ENCODE measurements at regions not wholly inside any gene's neighbourhood (a gene's known extent, or its start where the extent isn't known, plus 50 kb on each side); places are given as distances from the start of the nearest gene placed in this dataset.

- no peak for TF ChIP-seq CTCF (IDR thresholded peaks at IDR 0.05; ENCODE audit: low read depth, low read length, missing control alignments)
- no peak overlapping the region for H3K4me3 ChIP-seq (replicated peaks; ENCODE audit: low read depth, low read length)
- no peak for DNase-seq (ENCODE audit: extremely low read depth, low read depth)
Measured at GRCh38 chr7:42627626-42628025, 284.2 kb downstream of the C7orf25 start.

GRCh38 chr7:42627101-42627500, 284.8 kb downstream of the C7orf25 start:
- no peak for TF ChIP-seq CTCF (IDR thresholded peaks at IDR 0.05; ENCODE audit: low read depth, low read length, missing control alignments)
- no peak overlapping the region for H3K4me3 ChIP-seq (replicated peaks; ENCODE audit: low read depth, low read length)
- no peak for DNase-seq (ENCODE audit: extremely low read depth, low read depth)

- DNase-seq (ENCODE audit: extremely low read depth, low read depth): no peak
- TF ChIP-seq CTCF (IDR thresholded peaks at IDR 0.05; ENCODE audit: low read depth, low read length, missing control alignments): no peak
Measured at GRCh38 chr7:42625421-42625820, 286.4 kb downstream of the C7orf25 start.

GRCh38 chr7:42624471-42624870, 287.4 kb downstream of the C7orf25 start:
- TF ChIP-seq CTCF (IDR thresholded peaks at IDR 0.05; ENCODE audit: low read depth, low read length, missing control alignments): no peak
- no peak for DNase-seq (ENCODE audit: extremely low read depth, low read depth)

More at GRCh38 chr7:42625421-42625820, 286.4 kb downstream of the C7orf25 start:
- H3K4me3 ChIP-seq (replicated peaks; ENCODE audit: low read depth, low read length): no peak overlapping the region

GRCh38 chr7:42621543-42622219, 290.2 kb downstream of the C7orf25 start:
- no peak for TF ChIP-seq CTCF (IDR thresholded peaks at IDR 0.05; ENCODE audit: low read depth, low read length, missing control alignments)
- no peak for DNase-seq (ENCODE audit: extremely low read depth, low read depth)
- no peak overlapping the region for H3K4me3 ChIP-seq (replicated peaks; ENCODE audit: low read depth, low read length)

More at GRCh38 chr7:42624471-42624870, 287.4 kb downstream of the C7orf25 start:
- no peak overlapping the region for H3K4me3 ChIP-seq (replicated peaks; ENCODE audit: low read depth, low read length)

GRCh38 chr7:42618651-42619360, 293.1 kb downstream of the C7orf25 start:
- no peak for TF ChIP-seq CTCF (IDR thresholded peaks at IDR 0.05; ENCODE audit: low read depth, low read length, missing control alignments)
- H3K4me3 ChIP-seq (replicated peaks; ENCODE audit: low read depth, low read length): no peak overlapping the region
- no peak for DNase-seq (ENCODE audit: extremely low read depth, low read depth)
